SKM-1 treated with dmso at 0.1 percent for 144 hours (cell line): ENCODE measurements at regions not wholly inside any gene's neighbourhood (a gene's known extent, or its start where the extent isn't known, plus 50 kb on each side); places are given as distances from the start of the nearest gene placed in this dataset.
"Not testable (repeated sequence)": the region's sequence is repeated elsewhere in the genome, so short reads cannot be mapped to it uniquely, and the experiment has no call there.

Source experiments
- DNase-seq: peaks from one replicate; lab custom pipeline; 2025; ENCODE audit not compliant: unreplicated experiment; lab: John Stamatoyannopoulos, UW

GRCh38 chr19:34017601-34018000 lies 154.7 kb upstream of the LSM14A start:
- DNase-seq: no peak

- DNase-seq: no peak
Observed at GRCh38 chr19:34018546-34018945, 153.8 kb upstream of the LSM14A start.

- DNase-seq: no peak
Observed at GRCh38 chr19:34023381-34023780, 148.9 kb upstream of the LSM14A start.

- no peak for DNase-seq
Observed at GRCh38 chr19:34033880-34034279, 138.4 kb upstream of the LSM14A start.

GRCh38 chr19:34034318-34034846 lies 137.9 kb upstream of the LSM14A start:
- DNase-seq: no peak

- DNase-seq: peak; percentile 65
Observed at GRCh38 chr19:34041925-34042521, 130.3 kb upstream of the LSM14A start.

- DNase-seq: no peak
Observed at GRCh38 chr19:34044021-34044420, 128.3 kb upstream of the LSM14A start.

GRCh38 chr19:34049944-34050343 lies 122.4 kb upstream of the LSM14A start:
- no peak for DNase-seq

GRCh38 chr19:34050430-34050829 lies 121.9 kb upstream of the LSM14A start:
- DNase-seq: not testable (repeated sequence)

GRCh38 chr19:34051255-34051654 lies 121.0 kb upstream of the LSM14A start:
- DNase-seq: no peak

GRCh38 chr19:34057155-34057554 lies 115.1 kb upstream of the LSM14A start:
- no peak for DNase-seq

- DNase-seq: no peak
Observed at GRCh38 chr19:34066007-34066643, 106.2 kb upstream of the LSM14A start.

- DNase-seq: no peak
Observed at GRCh38 chr19:34067861-34068271, 104.4 kb upstream of the LSM14A start.

- no peak for DNase-seq
Observed at GRCh38 chr19:34075661-34076091, 96.6 kb upstream of the LSM14A start.

- DNase-seq: no peak
Observed at GRCh38 chr19:34082289-34083077, 89.8 kb upstream of the LSM14A start.

GRCh38 chr19:34084396-34085145 lies 87.7 kb upstream of the LSM14A start:
- DNase-seq: no peak

- no peak for DNase-seq
Observed at GRCh38 chr19:34085336-34085735, 87.0 kb upstream of the LSM14A start.

GRCh38 chr19:34088292-34088691 lies 84.0 kb upstream of the LSM14A start:
- DNase-seq: no peak

GRCh38 chr19:34089566-34089965 lies 82.7 kb upstream of the LSM14A start:
- no peak for DNase-seq

GRCh38 chr19:34094960-34095359 lies 77.3 kb upstream of the LSM14A start:
- no peak for DNase-seq

GRCh38 chr19:34095411-34095810 lies 76.9 kb upstream of the LSM14A start:
- not testable (repeated sequence) for DNase-seq
